GM12878 (cell line): ENCODE measurements at regions not wholly inside any gene's neighbourhood (a gene's known extent, or its start where the extent isn't known, plus 50 kb on each side); places are given as distances from the start of the nearest gene placed in this dataset.

Experiments used
- ATAC-seq: fragments of 200-7000 bp; cut with Tn5 transposase; 3 replicates; pipeline ENCODE4 v1.9.1; 2020; ENCODE audit warnings: mild to moderate bottlenecking, moderate library complexity
- BruUV-seq: library from RNA; stranded (reverse); fragments of 400-500 nt; replicated peaks from 2 replicates; lab custom pipeline; 2021; lab: Mats Ljungman, UMichigan
- CTCF ChIA-PET: fragments of 300-600 bp; sonication (Branson Sonifier 250); formaldehyde crosslinking; extraction: SDS; loops from one replicate; lab custom pipeline; 2021; ENCODE audit warnings: inconsistent platforms; lab: Yijun Ruan, JAX
- POLR2A ChIA-PET: fragments of 350-600 bp; formaldehyde crosslinking; extraction: SDS; loops from one replicate; lab custom pipeline; 2021; ENCODE audit warnings: inconsistent platforms; lab: Charles Lee
- RAD21 ChIA-PET: fragments of 300-600 bp; sonication (Branson Sonifier 250); formaldehyde crosslinking; loops from one replicate; lab custom pipeline; 2023; ENCODE audit warnings: antibody characterized with exemption; ENCODE audit not compliant: unreplicated experiment; lab: Charles Lee
- SMC1A ChIA-PET: fragments of 300-600 bp; sonication (Branson Sonifier 250); formaldehyde crosslinking; loops from one replicate; lab custom pipeline; 2023; ENCODE audit not compliant: unreplicated experiment, uncharacterized antibody; lab: Charles Lee
- DNase-seq: peaks from one replicate; pipeline ENCODE4 v3.0.0-alpha.2; 2011; ENCODE audit warnings: low read depth, low spot score
- FAIRE-seq: peaks from 3 replicates; lab custom pipeline; 2011; peaks lifted over from hg19 to GRCh38; lab: Jason Lieb, UNC
- H2AFZ ChIP-seq: 2 replicates; pipeline ENCODE4 v1.6.0; 2011; ENCODE audit warnings: low read depth, low read length, control low read depth; ENCODE audit not compliant: control insufficient read depth
- H3K27ac ChIP-seq: 2 replicates; pipeline ENCODE4 v1.5.1; 2011; ENCODE audit warnings: control low read depth; ENCODE audit not compliant: control insufficient read depth, insufficient read depth
- H3K27me3 ChIP-seq, 2 experiments: replicated peaks in 1 of 2; 2 replicates each; pipeline versions ENCODE4 v1.6.0 to v1.6.1; 2011; ENCODE audit warnings: low read length in 1 of 2; ENCODE audit not compliant: control insufficient read depth in 2 of 2, insufficient read depth in 2 of 2
- H3K36me3 ChIP-seq, 2 experiments: 2 replicates each; pipeline ENCODE4 v1.5.1; 2011; ENCODE audit warnings: low read length in 1 of 2; ENCODE audit not compliant: control insufficient read depth in 2 of 2, insufficient read depth in 2 of 2
- H3K4me1 ChIP-seq: 2 replicates; pipeline ENCODE4 v1.6.1; 2011; ENCODE audit warnings: mild to moderate bottlenecking, low read length, moderate library complexity, mixed read lengths; ENCODE audit not compliant: control insufficient read depth, insufficient read depth
- H3K4me2 ChIP-seq: 2 replicates; pipeline ENCODE4 v1.6.0; 2011; ENCODE audit warnings: control low read depth; ENCODE audit not compliant: control insufficient read depth, insufficient read depth
- H3K4me3 ChIP-seq: fragments of 200-600 bp; sonication (generic); 2 replicates; pipeline ENCODE4 v1.5.1; 2016
- H3K79me2 ChIP-seq: 2 replicates; pipeline ENCODE4 v1.6.0; 2011; ENCODE audit warnings: low read length; ENCODE audit not compliant: control insufficient read depth, insufficient read depth
- H3K9ac ChIP-seq: 2 replicates; pipeline ENCODE4 v1.8.0; 2011; ENCODE audit warnings: low read length, control low read depth, mixed read lengths; ENCODE audit not compliant: control insufficient read depth, insufficient read depth
- H3K9me3 ChIP-seq: replicated peaks from 3 replicates; pipeline ENCODE4 v1.5.1; 2011; ENCODE audit warnings: mild to moderate bottlenecking, low read length; ENCODE audit not compliant: control insufficient read depth, insufficient read depth
- H4K20me1 ChIP-seq: 2 replicates; pipeline ENCODE4 v1.6.0; 2011; ENCODE audit not compliant: control insufficient read depth, insufficient read depth
- BCL3 ChIP-seq: IDR thresholded peaks from 2 replicates; pipeline ENCODE4 v1.6.1; 2011; ENCODE audit warnings: borderline replicate concordance, low read depth, mild to moderate bottlenecking, moderate library complexity, low read length; ENCODE audit not compliant: insufficient read depth, poor library complexity, severe bottlenecking
- PAX5 ChIP-seq: IDR thresholded peaks from 2 replicates; pipeline ENCODE4 v1.6.1; 2011; ENCODE audit warnings: low read depth, low read length, borderline replicate concordance
- RUNX3 ChIP-seq: IDR thresholded peaks from 2 replicates; pipeline ENCODE4 v1.6.1; 2012; ENCODE audit warnings: low read length, inconsistent platforms
- YY1 ChIP-seq: IDR thresholded peaks from 2 replicates; pipeline ENCODE4 v1.6.1; 2011; ENCODE audit warnings: low read depth, mild to moderate bottlenecking, low read length
- WGBS: methylation state at CpG from one replicate; pipeline ENCODE4 v1.1.6; 2016; ENCODE audit warnings: low lambda C conversion rate; ENCODE audit not compliant: insufficient replicate concordance, insufficient coverage; ENCODE audit errors: missing lambda C conversion rate; 5-methylcytosine and 5-hydroxymethylcytosine counted together
- in situ Hi-C: fragments of 300-500 bp; cut with MboI; formaldehyde crosslinking; loops from 9 replicates; pipeline ENCODE4 v1.14.3; 2018; ENCODE audit warnings: mixed read lengths
- intact Hi-C: fragments of 100-400 bp; cut with micrococcal nuclease; formaldehyde crosslinking; loops from one replicate; pipeline ENCODE4 v1.14.2; 2022; ENCODE audit not compliant: unreplicated experiment

- Histone ChIP-seq H3K4me2 (no peak overlapping the region), H3K4me1 (no peaks in the 10 kb centered on the region), H3K79me2 (no peaks in the 10 kb centered on the region), H3K9me3 (peaks cover 2% of the 10 kb centered on the region; the same call in 2 of the 3 replicates), H3K27ac (no peak overlapping the region), H4K20me1 (no peaks in the 10 kb centered on the region), H3K9ac (no peak overlapping the region), H2AFZ (no peak overlapping the region), H3K36me3 (no peaks in the 10 kb centered on the region), H3K4me3 (no peak overlapping the region), H3K27me3 (no peaks in the 10 kb centered on the region)
- DNase-seq (no peak), FAIRE-seq (no peak), ATAC-seq (no peak)
- SMC1A ChIA-PET: no interaction called here
- CTCF ChIA-PET: no interaction called here
- in situ Hi-C loops (no loop called here), intact Hi-C loops (no loop called here)
- no TSS peak for BruUV-seq
- TF ChIP-seq PAX5 (no peak), BCL3 (no peak)
- RAD21 ChIA-PET: no interaction called here
- POLR2A ChIA-PET: no interaction called here
These were observed 326.9 kb downstream of the FSIP2 start for GRCh38 chr2:186065491-186065890.

- ChIA-PET CTCF (no interaction called here), SMC1A (interaction anchor here (0.6 to 1.4 kb wide), 3 partner anchors 8 to 62 kb away, joined by 3 to 5 read pairs (median 4); no protein-coding TSS in a partner anchor), RAD21 (no interaction called here), POLR2A (no interaction called here)
- Histone ChIP-seq H3K9ac (no peak overlapping the region), H3K9me3 (peaks cover 2% of the 10 kb centered on the region; the same call in 2 of the 3 replicates), H3K4me1 (no peaks in the 10 kb centered on the region), H3K4me2 (no peak overlapping the region), H3K27ac (no peak overlapping the region), H3K79me2 (no peaks in the 10 kb centered on the region), H2AFZ (no peak overlapping the region), H3K4me3 (no peak overlapping the region), H4K20me1 (no peaks in the 10 kb centered on the region), H3K36me3 (no peaks in the 10 kb centered on the region), H3K27me3 (no peaks in the 10 kb centered on the region)
- 0 out of 2 replicates have a peak, but pooled peaks have one; percentile 15 for TF ChIP-seq RUNX3
- TF ChIP-seq YY1: no peak
- WGBS: 89% methylated on average over 3 of the region's 3 CpGs
- ATAC-seq (peak; percentile 37), FAIRE-seq (no peak), DNase-seq (no peak)
- no TSS peak for BruUV-seq
- in situ Hi-C loops (no loop called here), intact Hi-C loops (no loop called here)
These were observed 329.7 kb downstream of the FSIP2 start for GRCh38 chr2:186068139-186068801.
